Tibial nerve (tissue), 4 donors: ENCODE measurements at regions not wholly inside any gene's neighbourhood (a gene's known extent, or its start where the extent isn't known, plus 50 kb on each side); places are given as distances from the start of the nearest gene placed in this dataset.

Source experiments
- CTCF ChIP-seq, 5 experiments: fragments of 200-600 bp in 3 of 5; fragments of 450-650 bp in 2 of 5; sonication (generic) in 3 of 5; IDR thresholded peaks; one replicate each; pipeline ENCODE4 v1.5.1; 2016 to 2019; ENCODE audit warnings: antibody characterized with exemption in 5 of 5, mild to moderate bottlenecking in 3 of 5, moderate library complexity in 2 of 5
- EP300 ChIP-seq, 2 donors: sonication (generic); formaldehyde crosslinking; IDR thresholded peaks; one replicate each; pipeline ENCODE4 v1.6.1; 2017; ENCODE audit warnings: antibody characterized with exemption in 2 of 2, mild to moderate bottlenecking in 1 of 2

GRCh38 chr7:34331102-34331501 is 326.9 kb upstream of the NPSR1 start:
- TF ChIP-seq EP300 (IDR thresholded peaks at IDR 0.05) (no peak), CTCF (IDR thresholded peaks at IDR 0.05) (no peak)
